NCI-H2081 treated with DMSO at 0.1 percent for 48 hours (cell line): ENCODE measurements at regions not wholly inside any gene's neighbourhood (a gene's known extent, or its start where the extent isn't known, plus 50 kb on each side); places are given as distances from the start of the nearest gene placed in this dataset.
"Not testable (repeated sequence)": the region's sequence is repeated elsewhere in the genome, so short reads cannot be mapped to it uniquely, and the experiment has no call there.

Experiments used
- DNase-seq: peaks from one replicate; lab custom pipeline; 2025; lab: John Stamatoyannopoulos, UW

DNA sequence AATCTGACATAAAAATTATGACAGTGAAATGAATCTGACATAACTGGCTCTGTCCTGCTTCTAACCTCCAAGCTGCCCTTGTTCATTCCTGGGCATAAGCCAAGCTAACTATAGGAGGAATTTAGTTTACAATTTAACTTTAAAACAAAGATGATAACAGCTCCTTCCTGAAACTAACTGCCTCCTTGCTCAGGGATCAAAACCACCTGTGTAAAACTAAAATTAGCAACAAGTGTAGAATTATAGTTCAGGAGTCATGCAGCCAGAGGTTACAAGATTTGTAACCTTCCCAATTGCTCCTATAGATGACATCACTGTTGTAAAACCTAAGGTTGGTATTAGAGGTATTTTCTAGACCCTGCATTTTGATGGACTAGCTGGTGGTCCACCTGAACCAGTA, 256.4 kb upstream of the POM121L12 start:
- no peak for DNase-seq

DNA sequence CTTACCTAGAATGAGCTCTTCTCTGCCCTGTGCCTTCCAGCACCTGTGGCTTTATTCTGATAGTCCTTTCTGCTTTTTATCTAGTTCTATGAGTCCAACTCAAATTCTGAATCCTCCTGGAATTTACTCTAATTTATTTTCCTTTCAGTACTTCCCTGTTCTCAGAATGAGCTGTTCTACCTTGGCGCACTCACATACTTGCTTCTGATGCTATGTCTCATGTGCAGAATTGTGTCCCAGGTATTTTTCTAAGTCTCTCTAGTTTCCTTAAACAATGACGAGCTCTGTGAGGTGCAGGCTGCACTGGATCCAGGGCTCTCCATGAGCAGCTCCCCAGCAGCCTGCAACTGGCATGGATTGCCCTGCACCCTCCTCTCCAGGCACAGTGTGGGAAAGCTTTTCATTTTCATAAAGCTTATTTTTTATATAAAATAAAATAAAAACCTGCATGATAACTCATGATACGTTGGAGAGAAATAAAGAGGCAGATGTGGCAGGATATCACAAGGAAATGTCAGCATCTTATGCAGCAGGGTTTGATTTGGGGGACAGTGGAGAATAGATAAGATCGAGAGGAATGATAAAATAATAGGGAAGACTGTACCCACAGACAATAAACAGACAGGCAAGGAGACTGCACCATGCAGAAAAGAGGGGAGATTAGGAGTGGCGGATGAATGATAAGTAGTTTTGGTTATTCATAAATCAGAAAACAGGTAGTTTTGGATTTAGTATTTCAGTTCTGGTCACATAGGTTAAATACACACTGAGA, 258.2 kb upstream of the POM121L12 start:
- DNase-seq: no peak

DNA sequence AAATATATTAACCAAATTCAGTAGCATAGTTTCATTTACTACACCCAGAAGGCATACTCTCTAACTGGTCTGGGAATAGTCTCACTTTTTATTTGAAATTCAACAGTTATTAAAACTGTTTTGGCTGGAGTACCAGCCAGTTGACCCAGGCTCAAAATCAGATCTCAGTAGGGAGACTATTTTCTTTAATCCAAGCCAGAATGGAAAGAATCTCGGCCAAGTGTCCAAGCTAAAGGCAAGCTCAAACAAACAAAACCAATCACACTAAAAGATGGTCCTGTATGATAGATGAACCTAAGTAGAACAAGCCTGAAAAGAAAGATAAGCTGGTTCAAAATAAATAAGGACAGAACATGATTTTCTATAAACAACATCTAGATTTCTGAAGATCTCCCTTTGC, 259.6 kb upstream of the POM121L12 start:
- no peak for DNase-seq

DNA sequence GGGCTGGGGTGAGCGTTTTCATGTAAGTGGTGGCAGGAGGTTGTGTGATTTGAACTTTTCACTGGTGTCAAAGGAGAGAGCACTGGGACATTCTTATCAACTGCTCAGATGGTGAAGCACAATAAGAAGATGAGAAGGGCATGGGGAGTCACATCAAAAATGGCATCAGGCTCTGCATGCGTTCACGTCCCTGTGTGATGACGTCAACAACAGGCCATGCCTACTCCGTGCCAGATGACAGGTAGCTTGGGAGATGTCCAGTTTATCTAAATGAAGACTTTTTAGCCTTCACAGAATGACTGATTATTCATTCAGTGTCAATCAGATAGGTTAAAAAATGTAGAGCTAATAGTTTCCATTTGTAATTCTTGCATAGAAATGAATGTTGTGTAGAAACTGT, 264.3 kb upstream of the POM121L12 start:
- DNase-seq: no peak

DNA sequence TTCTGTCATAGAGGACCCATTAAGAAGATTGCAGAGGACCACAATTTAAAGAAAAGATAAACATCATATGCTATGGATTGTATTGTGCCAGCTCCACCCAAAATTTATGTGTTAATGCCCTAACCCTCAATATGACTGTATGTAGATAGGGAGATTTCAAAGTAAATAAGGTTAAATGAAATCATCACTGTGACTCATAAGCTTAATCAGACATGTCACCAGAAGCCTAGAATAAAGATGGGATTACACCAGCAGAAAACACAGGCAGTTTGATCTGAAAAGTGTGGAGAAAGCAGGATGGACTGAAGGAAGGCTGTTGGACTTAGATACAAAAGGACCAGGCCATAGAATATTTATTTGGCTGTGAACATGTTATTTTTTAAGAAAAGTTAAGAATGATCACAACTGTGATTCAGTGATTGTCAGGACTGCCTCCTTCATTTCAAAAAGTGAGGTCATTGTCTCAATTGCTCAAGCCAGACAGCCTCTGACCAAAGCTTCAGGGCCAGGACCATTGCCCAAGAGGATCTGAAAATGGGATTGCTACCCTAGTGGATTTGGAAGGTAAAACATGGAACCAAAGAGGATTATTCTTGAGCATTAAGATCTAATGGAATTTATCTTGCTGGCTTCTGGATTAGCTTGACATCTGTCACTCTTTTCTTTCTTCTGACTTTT, 270.8 kb upstream of the POM121L12 start:
- DNase-seq: no peak

DNA sequence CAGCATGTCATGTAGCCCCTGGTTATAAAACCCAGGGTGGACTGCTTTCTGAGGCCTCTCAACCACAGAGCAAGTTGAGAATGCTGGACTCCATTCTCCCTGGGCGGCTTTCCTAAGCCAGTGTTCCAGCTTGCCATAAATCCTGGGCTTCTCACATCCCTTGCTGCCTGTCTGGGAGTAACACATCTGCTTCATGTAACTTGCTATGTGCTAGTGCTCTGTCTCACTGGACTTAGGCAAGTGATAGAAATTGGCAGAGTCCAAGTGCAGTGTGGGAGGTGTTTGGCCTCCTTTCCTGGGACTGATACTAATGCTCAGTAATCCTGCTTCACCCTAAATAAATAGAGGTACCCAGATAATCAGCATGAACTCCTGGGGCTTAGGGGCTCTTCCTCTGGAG, 277.1 kb upstream of the POM121L12 start:
- DNase-seq: no peak

DNA sequence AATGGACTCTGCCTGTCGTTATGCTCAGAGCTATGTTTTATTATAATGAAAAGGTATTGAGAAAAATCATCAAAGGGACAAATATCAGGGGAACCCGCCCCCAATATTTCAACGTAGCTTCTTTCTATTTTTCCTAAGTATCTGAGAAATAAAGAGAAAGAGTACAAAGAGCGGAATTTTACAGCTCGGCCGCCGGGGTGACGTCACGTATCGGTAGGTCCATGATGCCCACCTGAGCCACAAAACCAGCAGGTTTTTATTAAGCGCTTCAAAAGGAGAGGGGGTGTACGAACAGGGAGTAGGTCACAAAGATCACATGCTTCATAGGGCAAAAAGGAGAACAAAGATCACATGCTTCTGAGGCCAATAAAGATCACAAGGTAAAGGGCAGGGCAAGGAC, 281.6 kb upstream of the POM121L12 start:
- DNase-seq: no peak

DNA sequence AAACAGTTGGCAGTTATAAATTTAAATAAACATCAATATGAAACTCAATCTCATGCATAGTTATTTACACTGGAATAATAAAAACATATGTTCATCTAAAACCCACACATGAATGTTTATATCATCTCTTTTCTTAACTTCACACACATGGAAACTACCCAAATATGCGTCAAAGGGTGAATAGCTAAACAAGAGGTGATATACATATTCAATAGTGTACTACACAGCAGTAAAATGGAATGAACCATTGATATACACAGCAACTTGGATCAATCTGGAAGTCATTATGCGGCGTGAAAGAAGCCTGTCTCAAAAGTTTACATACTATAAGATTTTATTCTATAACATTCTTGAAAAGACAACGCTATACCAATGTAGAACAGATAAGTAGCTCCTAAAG, 282.5 kb upstream of the POM121L12 start:
- no peak for DNase-seq

DNA sequence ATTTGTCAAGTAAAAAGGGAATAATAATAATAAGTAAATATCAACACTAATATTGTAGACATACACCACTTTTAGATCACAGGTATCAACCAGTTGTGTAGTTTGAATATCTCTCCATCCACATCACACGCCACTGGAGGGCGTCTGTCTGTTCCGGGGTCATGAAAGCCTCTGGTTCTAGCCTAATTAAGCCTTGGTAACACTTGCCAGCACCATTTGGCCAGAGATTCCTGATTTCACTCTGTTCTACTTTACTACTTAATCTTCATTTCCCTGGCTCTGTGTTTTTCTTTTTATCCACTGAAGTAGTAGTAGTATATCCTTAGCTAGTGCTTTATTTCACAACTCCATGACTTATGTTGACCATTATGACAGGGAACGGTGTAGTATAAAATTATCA, 285.6 kb upstream of the POM121L12 start:
- DNase-seq: no peak

DNA sequence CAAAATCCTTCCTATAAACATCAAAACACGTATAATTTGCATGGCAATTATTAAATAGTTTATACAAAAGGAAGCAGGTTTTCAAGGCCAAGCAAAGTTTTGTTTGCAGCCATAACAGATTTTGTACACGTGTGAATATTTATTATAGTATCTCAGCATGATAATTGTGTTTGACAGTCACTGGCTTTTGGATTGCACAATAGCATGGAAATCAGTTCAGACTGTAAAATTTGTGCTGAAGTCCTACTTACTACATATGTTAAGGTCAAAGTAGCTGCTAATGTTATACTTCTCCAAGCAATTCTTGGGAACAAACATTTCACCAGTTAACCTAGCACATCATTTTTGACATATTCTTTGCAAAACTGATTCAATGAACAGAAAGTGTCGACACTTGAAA, 287.6 kb upstream of the POM121L12 start:
- DNase-seq: no peak

DNA sequence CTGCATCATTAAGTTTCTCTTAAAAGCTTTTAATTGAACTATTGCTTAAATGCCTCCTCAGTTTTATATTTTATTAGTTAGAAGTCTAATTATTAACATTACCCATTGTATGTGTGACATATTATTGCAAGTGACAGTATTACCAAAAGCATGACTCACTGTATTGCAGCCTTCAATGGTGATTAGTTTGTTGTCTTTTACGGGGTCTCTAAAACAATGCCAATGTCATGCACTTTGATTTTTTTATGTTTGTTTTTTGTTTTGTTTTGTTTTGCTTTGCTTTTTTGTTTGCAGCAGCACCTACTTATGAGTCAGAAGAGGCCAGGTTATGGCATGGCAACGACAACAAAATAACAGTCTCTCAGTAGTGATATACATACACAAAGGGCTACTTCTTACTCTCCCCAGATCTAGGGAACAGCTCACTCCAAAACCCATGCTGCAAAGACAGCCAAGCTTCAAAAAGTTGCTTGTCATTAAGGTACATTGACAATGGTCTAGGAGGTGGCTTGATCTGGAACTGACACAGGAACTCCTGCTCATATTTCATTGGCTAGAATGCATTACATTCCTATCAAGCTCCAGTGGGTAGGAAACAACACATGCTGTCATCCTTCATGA, 293.7 kb upstream of the POM121L12 start:
- DNase-seq: no peak

DNA sequence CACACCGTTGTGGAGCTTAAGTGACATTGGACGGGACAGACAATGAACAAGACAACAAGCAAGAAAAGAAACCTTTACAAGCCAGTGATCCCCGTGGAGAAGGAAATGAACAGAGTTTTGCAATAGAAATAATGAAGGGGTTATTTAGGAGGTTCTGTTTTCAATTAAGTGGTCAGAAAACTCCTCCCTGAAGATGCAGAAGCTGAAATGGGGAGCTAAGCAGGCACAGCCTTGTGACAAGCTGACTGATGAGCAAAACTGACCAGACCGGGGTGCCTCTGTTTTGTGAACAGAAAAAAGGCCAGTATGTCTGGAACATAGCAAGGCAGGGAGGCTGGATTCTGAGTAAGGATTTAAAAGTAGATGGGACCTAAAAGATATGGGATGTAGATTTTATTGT, 299.8 kb upstream of the POM121L12 start:
- DNase-seq: no peak

DNA sequence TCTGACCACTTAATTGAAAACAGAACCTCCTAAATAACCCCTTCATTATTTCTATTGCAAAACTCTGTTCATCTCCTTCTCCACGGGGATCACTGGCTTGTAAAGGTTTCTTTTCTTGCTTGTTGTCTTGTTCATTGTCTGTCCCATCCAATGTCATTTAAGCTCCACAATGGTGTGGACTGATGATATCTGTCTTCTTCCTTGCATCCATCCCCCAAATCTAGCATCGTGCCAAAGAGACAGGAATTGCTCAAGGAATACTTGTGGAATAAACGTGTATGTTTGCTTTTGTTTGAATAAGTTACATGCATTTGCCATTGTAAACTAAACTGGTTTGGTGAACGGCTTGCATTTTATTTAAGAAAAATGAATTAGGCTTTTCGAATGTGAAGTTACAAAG, 306.8 kb upstream of the POM121L12 start:
- DNase-seq: not testable (repeated sequence)

DNA sequence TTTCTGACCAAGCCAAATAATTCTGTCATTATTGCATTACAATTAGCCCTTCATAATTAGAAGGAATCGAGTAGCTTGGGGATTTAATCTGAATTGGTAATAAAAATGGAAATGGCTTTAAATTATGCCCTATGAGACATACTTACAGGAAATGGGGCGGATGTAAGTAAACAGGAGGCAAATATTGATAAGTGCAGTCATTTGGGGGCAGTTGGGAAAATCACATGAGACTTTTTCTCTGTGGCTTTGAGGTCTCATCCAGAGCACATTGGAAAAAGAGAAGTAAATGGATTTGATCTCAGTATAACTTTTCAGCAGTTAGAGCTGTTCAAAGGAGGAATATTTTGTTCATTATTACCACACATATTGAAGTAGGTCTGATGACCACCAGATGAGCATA, 307.8 kb upstream of the POM121L12 start:
- DNase-seq: no peak

DNA sequence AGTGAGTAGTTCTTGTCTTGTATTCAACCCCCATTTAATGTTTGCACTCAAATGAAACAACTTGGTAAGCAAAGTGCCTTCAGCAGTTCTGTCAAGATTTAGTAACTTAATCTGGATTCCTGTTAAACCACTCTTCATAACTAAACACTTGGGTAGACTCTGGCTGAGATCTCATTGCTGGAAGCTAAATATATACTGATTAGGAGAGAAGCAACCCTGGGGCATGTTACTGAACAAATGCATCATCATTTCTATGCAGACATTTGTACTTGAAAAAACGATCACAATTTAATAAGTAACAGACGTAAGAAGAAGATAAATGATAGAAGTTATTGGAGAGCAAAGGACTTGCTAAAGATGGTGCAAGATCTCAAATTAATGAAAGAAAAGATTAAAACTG, 308.4 kb upstream of the POM121L12 start:
- no peak for DNase-seq

DNA sequence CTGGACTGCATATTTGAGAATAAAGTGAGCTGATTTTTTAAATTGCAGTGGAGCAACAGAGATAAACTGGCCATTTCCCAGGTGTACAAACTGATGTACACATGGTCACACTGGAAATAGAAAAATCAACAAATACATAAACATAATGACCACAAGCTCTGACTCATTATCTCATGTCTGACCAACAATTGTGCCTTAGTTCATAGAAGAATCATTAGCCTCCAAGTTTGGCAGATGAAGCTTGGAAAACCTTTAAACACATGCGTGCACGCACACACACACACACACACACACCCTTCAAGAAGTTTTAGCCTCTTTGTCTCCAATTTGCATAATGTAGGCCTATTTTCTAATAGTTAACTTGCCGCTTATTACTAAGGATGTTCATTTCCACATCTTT, 308.9 kb upstream of the POM121L12 start:
- no peak for DNase-seq

DNA sequence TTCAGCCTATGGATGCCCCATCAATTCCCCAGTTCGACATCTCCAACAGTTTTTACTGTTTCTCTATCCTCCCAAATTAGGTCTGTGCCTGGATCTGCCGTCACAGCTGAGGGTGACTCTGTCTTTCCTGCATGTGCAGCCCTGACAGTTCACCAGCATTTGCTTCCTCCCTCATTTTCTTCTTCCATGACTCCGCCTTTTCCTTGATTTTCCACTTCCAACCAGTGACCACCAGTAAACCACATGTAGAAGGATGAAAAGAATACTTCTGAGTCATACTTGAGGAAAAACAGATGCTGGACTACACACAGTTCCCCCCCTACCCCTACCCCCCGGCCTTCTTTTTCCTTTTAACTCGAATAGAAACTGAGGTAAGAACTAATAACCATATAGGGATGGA, 311.8 kb upstream of the POM121L12 start:
- DNase-seq: no peak

DNA sequence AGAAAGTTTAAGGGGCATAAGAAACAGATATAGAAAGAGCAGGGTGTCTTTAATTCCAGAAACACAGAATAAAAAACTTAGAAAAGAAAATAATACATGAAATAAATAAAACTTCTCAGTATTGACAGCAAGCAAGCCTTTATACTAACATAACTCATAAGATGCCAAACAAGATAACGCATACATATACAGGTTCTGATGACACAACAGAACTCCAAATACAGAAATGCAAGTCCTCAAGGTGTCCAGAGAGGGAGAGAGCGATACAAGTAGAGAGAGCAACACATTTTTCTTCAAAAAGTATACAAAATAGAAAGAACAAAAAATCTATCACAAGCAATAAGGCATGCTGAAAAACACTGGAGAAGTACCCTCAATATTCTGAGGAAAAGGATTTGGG, 314.6 kb upstream of the POM121L12 start:
- DNase-seq: no peak

DNA sequence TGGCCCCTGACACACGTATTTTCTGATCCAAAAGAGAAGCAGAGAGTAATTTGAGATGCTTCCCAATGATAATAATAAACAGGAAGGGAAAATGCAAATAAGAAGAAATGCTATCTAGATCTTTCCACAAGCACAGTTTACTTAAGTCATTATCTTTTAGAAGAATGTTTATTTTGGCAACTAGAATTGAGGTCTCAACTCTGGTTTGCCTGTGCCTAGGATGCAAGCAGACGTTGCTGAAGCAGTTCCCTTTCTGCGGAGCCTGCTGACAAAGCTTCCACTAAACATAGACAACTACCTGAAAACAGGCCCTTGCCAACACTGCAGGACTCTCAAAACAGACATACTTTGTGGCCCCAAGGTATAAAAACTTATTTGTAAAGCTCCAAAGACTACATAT, 315.8 kb upstream of the POM121L12 start:
- no peak for DNase-seq

DNA sequence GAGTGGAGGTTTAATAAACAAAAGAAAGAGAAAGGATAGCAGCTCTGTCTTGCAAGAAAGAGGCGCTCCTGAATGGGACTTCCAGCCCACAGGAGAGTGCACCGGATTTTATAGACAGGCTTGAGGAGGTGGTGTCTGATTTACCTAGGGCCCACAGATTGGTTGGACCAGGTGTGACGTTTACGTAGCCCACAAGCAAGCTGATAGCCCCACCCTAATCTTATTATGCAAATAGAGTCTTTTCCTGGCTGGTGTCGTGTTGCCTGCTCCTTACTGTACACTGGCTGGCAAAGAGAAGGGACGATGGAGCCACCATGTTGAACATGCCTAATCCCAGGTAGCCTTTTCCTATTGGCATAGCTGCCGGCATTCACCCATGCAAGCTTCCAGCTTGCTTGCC, 319.7 kb upstream of the POM121L12 start:
- DNase-seq: no peak

DNA sequence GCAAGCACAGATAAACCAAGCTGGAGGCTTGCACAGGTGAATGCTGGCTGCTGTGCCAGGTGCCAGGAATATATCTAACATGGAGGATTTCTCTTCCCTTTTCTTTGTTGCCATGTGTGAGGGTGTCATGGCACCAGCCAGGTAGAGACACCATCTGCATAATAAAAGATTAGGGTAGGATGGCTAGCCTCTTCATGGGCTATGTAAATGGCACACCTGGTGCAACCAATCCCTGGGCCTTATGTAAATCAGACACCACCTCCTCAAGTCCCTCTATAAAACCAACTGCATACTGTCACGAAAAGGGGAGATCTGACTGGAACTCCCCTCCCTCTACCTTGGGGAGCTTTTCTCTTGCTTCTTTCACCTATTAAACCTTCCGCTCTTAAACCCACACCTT, 322.5 kb upstream of the POM121L12 start:
- no peak for DNase-seq

DNA sequence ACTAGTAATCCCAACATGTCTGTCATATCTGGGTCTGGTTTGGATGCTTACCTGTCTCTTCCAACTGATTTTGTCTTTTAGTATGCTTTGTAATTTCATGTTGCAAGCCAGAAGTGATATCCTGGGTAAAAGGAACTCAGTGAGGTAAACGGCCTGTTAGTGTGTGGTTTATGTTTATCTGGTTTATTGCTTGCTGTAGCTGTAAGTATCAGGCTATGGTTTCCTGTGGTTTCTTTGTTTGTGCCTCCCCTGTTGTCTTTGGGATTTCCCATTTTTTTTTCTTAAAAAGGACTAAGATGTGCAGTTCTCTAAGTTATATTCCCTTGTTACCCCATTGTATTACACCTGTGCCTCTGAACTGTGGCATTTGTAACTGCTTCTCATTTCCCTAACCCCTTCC, 323.5 kb upstream of the POM121L12 start:
- DNase-seq: no peak

DNA sequence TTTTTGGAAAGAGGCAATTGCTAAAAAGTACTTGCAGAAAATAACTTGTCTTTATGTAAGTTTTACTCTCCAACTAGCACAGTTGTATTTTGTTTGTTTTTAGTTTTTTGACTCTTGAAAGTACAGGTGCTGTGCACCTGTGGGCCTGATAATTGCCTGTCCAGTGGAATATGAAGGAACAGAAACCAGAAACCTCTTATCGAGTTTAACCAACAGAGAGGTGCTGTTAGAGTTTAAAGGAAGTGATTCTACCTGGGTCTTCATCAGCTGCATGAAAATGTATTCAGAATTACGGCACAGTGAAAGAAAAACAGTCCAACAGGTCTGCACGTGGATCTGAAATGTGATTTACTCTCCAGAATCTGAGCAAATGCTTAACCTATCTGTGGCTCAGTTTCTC, 326.6 kb upstream of the POM121L12 start:
- no peak for DNase-seq

DNA sequence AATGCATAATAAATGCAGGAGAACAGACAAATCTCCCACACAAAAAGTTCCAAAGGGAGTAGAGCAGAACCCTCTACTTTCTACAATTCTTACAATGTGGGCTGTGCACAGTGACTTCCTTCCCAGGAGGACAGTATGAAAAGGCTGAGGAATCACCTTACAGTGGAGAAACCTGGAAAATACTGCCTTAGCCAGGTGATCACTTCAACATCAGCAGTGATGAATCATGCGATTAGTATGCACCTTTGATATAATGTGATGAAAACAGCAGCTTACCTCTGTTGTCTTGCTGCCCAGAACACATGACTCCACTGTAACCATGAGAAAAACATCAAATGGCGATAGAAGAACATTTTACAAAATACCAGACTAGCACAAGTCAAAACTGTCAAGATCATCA, 329.7 kb upstream of the POM121L12 start:
- no peak for DNase-seq
